ENCODE measurements at regions not wholly inside any gene's neighbourhood (a gene's known extent, or its start where the extent isn't known, plus 50 kb on each side); places are given as distances from the start of the nearest gene placed in this dataset.

DNA sequence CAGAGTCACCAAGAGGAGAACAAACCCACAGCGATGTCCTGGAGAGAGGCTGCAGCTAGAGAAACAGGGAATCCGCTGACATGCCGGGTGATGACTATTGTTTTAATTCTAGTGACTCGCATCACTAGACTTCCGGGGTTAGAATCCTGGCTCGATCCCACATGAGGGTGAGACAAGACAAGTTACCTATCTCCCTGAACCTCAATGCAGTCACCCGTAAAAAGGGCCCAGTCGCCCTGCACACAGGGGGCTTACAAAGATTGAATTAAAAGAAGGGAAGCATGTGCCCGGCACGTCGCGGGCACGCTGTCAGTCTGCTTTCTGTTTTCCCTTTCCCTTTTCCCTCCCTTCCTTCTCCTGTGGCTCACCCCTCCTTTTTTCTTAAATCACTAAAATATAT lies 212.9 kb upstream of the FOXF1 start:
- TF ChIP-seq, protein P1, sequence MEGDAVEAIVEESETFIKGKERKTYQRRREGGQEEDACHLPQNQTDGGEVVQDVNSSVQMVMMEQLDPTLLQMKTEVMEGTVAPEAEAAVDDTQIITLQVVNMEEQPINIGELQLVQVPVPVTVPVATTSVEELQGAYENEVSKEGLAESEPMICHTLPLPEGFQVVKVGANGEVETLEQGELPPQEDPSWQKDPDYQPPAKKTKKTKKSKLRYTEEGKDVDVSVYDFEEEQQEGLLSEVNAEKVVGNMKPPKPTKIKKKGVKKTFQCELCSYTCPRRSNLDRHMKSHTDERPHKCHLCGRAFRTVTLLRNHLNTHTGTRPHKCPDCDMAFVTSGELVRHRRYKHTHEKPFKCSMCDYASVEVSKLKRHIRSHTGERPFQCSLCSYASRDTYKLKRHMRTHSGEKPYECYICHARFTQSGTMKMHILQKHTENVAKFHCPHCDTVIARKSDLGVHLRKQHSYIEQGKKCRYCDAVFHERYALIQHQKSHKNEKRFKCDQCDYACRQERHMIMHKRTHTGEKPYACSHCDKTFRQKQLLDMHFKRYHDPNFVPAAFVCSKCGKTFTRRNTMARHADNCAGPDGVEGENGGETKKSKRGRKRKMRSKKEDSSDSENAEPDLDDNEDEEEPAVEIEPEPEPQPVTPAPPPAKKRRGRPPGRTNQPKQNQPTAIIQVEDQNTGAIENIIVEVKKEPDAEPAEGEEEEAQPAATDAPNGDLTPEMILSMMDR (IDR thresholded peaks at IDR 0.05): no peak
- no peak for TF ChIP-seq POLR2A (IDR thresholded peaks at IDR 0.05)

All from testis (tissue), 2 donors.